ENCODE measurements at regions not wholly inside any gene's neighbourhood (a gene's known extent, or its start where the extent isn't known, plus 50 kb on each side); places are given as distances from the start of the nearest gene placed in this dataset.
"Not testable (repeated sequence)": the region's sequence is repeated elsewhere in the genome, so short reads cannot be mapped to it uniquely, and the experiment has no call there.

DNA sequence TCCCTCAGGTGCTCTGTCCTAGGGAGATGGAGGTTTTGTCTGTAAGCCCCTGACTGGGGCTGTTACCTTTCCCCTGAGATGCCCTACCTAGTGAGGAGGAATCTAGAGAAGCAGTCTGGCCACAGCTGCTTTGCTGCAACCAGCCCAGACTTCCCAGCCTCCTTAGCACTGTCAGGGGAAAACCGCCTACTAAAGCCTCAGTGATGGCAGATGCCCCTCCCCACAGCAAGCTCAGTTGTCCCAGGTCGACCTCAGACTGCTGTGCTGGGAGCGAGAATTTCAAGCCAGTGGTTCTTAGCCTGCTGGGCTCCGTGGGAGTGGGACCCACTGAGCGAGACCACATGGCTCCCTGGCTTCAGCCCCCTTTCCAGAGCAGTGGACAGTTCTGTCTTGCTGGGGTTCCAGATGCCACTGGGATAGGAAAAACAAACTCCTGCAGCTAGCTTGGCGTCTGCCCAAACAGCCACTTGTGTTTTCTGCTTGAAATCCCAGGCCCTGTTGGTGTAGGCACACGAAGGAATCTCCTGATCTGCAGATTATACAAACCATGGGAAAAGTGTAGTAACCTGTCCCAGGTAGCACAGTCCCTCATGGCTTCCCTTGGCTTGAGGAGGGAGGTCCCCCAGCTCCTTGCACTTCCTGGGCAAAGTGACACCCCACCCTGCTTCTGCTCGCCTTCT is 146.4 kb upstream of the PROKR2 start:
- Histone ChIP-seq H3K4me1 (ENCODE audit: control insufficient read depth, insufficient read depth, low read length) (no peaks in the 10 kb centered on the region), H3K9me3 (ENCODE audit: control insufficient read depth, insufficient read depth, low read depth, low read length) (no peaks in the 10 kb centered on the region), H3K4me3 (ENCODE audit: low read depth in 2 of 2, low read length in 2 of 2) (no peak overlapping the region), H3K27me3 (ENCODE audit: control insufficient read depth, insufficient read depth, low read length) (peaks cover 6% of the 10 kb centered on the region), H3K27ac (ENCODE audit: low read length) (no peak overlapping the region), H3K36me3 (ENCODE audit: control insufficient read depth, insufficient read depth, low read length) (no peaks in the 10 kb centered on the region; the same call in 1 of the 2 replicates)
- TF ChIP-seq SIN3A (IDR thresholded peaks at IDR 0.05; ENCODE audit: borderline replicate concordance, insufficient read depth, low read depth, low read length) = no peak
- TF ChIP-seq, protein P1, sequence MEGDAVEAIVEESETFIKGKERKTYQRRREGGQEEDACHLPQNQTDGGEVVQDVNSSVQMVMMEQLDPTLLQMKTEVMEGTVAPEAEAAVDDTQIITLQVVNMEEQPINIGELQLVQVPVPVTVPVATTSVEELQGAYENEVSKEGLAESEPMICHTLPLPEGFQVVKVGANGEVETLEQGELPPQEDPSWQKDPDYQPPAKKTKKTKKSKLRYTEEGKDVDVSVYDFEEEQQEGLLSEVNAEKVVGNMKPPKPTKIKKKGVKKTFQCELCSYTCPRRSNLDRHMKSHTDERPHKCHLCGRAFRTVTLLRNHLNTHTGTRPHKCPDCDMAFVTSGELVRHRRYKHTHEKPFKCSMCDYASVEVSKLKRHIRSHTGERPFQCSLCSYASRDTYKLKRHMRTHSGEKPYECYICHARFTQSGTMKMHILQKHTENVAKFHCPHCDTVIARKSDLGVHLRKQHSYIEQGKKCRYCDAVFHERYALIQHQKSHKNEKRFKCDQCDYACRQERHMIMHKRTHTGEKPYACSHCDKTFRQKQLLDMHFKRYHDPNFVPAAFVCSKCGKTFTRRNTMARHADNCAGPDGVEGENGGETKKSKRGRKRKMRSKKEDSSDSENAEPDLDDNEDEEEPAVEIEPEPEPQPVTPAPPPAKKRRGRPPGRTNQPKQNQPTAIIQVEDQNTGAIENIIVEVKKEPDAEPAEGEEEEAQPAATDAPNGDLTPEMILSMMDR (IDR thresholded peaks at IDR 0.05) = no peak
- no peak for TF ChIP-seq POLR2AphosphoS5 (IDR thresholded peaks at IDR 0.05; ENCODE audit: low read depth, low read length)
- TF ChIP-seq, protein P2, sequence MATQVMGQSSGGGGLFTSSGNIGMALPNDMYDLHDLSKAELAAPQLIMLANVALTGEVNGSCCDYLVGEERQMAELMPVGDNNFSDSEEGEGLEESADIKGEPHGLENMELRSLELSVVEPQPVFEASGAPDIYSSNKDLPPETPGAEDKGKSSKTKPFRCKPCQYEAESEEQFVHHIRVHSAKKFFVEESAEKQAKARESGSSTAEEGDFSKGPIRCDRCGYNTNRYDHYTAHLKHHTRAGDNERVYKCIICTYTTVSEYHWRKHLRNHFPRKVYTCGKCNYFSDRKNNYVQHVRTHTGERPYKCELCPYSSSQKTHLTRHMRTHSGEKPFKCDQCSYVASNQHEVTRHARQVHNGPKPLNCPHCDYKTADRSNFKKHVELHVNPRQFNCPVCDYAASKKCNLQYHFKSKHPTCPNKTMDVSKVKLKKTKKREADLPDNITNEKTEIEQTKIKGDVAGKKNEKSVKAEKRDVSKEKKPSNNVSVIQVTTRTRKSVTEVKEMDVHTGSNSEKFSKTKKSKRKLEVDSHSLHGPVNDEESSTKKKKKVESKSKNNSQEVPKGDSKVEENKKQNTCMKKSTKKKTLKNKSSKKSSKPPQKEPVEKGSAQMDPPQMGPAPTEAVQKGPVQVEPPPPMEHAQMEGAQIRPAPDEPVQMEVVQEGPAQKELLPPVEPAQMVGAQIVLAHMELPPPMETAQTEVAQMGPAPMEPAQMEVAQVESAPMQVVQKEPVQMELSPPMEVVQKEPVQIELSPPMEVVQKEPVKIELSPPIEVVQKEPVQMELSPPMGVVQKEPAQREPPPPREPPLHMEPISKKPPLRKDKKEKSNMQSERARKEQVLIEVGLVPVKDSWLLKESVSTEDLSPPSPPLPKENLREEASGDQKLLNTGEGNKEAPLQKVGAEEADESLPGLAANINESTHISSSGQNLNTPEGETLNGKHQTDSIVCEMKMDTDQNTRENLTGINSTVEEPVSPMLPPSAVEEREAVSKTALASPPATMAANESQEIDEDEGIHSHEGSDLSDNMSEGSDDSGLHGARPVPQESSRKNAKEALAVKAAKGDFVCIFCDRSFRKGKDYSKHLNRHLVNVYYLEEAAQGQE (IDR thresholded peaks at IDR 0.05; ENCODE audit: insufficient read depth in 1 of 2, low read depth in 2 of 2, low read length in 1 of 2) = no peak
- no peak for TF ChIP-seq TCF7L2 (IDR thresholded peaks at IDR 0.05; ENCODE audit: low read depth, low read length)
- DNase-seq (ENCODE audit: low read depth, low spot score) = no peak
- in situ Hi-C loops (cut with HindIII; ENCODE audit: low pct_unique_long_range_greater_than_20kb, low sequenced_read_pairs) (no loop called here), intact Hi-C loops (cut with micrococcal nuclease; ENCODE audit: unreplicated experiment) (no loop called here)
- no peak for ATAC-seq
- ChIA-PET CTCF (interaction anchor here (0.6 kb wide), 1 partner anchor 65 kb away, joined by 4 read pairs; no protein-coding TSS in a partner anchor), POLR2A (no interaction called here)
- no TSS peak for BruUV-seq (replicated peaks)

DNA sequence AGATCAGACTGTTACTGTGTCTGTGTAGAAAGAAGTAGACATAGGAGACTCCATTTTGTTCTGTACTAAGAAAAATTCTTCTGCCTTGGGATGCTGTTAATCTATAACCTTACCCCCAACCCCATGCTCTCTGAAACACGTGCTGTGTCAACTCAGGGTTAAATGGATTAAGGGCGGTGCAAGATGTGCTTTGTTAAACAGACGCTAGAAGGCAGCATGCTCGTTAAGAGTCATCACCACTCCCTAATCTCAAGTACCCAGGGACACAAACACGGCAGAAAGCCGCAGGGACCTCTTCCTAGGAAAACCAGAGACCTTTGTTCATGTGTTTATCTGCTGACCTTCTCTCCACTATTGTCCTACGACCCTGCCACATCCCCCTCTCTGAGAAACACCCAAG is 137.0 kb upstream of the PROKR2 start:
- DNase-seq (ENCODE audit: low read depth, low spot score); H3K36me3 ChIP-seq (ENCODE audit: control insufficient read depth, insufficient read depth, low read length); ATAC-seq; H3K4me3 ChIP-seq (ENCODE audit: low read depth in 2 of 2, low read length in 2 of 2); H3K9me3 ChIP-seq (ENCODE audit: control insufficient read depth, insufficient read depth, low read depth, low read length); CTCF ChIA-PET; in situ Hi-C loops (cut with HindIII; ENCODE audit: low pct_unique_long_range_greater_than_20kb, low sequenced_read_pairs); H3K4me1 ChIP-seq (ENCODE audit: control insufficient read depth, insufficient read depth, low read length); BruUV-seq (replicated peaks); POLR2A ChIA-PET; intact Hi-C loops (cut with micrococcal nuclease; ENCODE audit: unreplicated experiment); H3K27me3 ChIP-seq (ENCODE audit: control insufficient read depth, insufficient read depth, low read length); H3K27ac ChIP-seq (ENCODE audit: low read length): not testable (repeated sequence)

DNA sequence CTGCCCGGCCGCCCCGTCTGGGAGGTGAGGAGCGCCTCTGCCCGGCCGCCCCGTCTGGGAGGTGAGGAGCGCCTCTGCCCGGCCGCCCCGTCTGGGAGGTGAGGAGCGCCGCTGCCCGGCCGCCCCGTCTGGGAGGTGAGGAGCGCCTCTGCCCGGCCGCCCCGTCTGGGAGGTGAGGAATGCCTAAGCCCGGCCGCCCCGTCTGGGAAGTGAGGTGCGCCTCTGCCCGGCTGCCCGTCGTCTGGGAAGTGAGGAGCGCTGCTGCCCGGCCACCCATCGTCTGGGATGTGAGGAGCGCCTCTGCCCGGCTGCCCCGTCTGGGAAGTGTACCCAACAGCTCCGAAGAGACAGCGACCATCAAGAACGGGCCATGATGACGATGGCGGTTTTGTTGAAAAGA is 136.6 kb upstream of the PROKR2 start:
- intact Hi-C loops (cut with micrococcal nuclease; ENCODE audit: unreplicated experiment); H3K27ac ChIP-seq (ENCODE audit: low read length); H3K36me3 ChIP-seq (ENCODE audit: control insufficient read depth, insufficient read depth, low read length); H3K27me3 ChIP-seq (ENCODE audit: control insufficient read depth, insufficient read depth, low read length); H3K4me1 ChIP-seq (ENCODE audit: control insufficient read depth, insufficient read depth, low read length); BruUV-seq (replicated peaks); in situ Hi-C loops (cut with HindIII; ENCODE audit: low pct_unique_long_range_greater_than_20kb, low sequenced_read_pairs); DNase-seq (ENCODE audit: low read depth, low spot score); ATAC-seq; POLR2A ChIA-PET; H3K4me3 ChIP-seq (ENCODE audit: low read depth in 2 of 2, low read length in 2 of 2); CTCF ChIA-PET; H3K9me3 ChIP-seq (ENCODE audit: control insufficient read depth, insufficient read depth, low read depth, low read length): not testable (repeated sequence)

DNA sequence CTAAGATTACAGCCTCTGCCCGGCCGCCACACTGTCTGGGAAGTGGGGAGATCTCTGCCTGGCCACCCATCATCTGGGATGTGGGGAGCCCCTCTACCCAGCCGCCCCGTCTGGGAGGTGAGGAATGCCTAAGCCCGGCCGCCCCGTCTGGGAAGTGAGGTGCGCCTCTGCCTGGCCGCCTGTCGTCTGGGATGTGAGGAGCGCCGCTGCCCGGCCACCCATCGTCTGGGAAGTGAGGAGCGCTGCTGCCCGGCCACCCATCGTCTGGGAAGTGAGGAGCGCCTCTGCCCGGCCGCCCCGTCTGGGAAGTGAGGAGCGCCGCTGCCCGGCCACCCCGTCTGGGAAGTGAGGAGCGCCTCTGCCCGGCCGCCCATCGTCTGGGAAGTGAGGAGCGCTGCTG is 135.9 kb upstream of the PROKR2 start:
- H3K4me3 ChIP-seq (ENCODE audit: low read depth in 2 of 2, low read length in 2 of 2); BruUV-seq (replicated peaks); DNase-seq (ENCODE audit: low read depth, low spot score); H3K27ac ChIP-seq (ENCODE audit: low read length); intact Hi-C loops (cut with micrococcal nuclease; ENCODE audit: unreplicated experiment); H3K36me3 ChIP-seq (ENCODE audit: control insufficient read depth, insufficient read depth, low read length); in situ Hi-C loops (cut with HindIII; ENCODE audit: low pct_unique_long_range_greater_than_20kb, low sequenced_read_pairs); H3K27me3 ChIP-seq (ENCODE audit: control insufficient read depth, insufficient read depth, low read length); H3K4me1 ChIP-seq (ENCODE audit: control insufficient read depth, insufficient read depth, low read length); CTCF ChIA-PET; H3K9me3 ChIP-seq (ENCODE audit: control insufficient read depth, insufficient read depth, low read depth, low read length); POLR2A ChIA-PET; ATAC-seq: not testable (repeated sequence)

DNA sequence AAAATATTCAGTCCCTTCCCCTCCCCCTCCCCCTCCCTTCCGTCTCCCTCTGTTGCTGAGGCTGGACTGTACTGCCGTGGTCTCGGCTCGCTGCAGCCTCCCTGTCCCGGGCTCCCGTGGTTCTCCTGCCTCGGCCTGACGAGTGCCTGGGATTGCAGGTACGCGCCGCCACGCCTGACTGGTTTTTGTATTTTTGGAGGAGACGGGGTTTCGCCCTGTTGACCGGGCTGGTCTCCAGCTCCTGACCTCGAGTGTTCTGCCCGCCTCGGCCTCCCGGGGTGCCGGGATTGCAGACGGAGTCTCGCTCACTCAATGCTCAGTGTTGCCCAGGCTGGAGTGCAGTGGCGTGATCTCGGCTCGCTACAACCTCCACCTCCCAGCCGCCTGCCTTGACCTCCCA is 135.5 kb upstream of the PROKR2 start:
- DNase-seq (ENCODE audit: low read depth, low spot score); intact Hi-C loops (cut with micrococcal nuclease; ENCODE audit: unreplicated experiment); ATAC-seq; H3K9me3 ChIP-seq (ENCODE audit: control insufficient read depth, insufficient read depth, low read depth, low read length); in situ Hi-C loops (cut with HindIII; ENCODE audit: low pct_unique_long_range_greater_than_20kb, low sequenced_read_pairs); BruUV-seq (replicated peaks); H3K36me3 ChIP-seq (ENCODE audit: control insufficient read depth, insufficient read depth, low read length); H3K27me3 ChIP-seq (ENCODE audit: control insufficient read depth, insufficient read depth, low read length); POLR2A ChIA-PET; H3K4me3 ChIP-seq (ENCODE audit: low read depth in 2 of 2, low read length in 2 of 2); H3K27ac ChIP-seq (ENCODE audit: low read length); H3K4me1 ChIP-seq (ENCODE audit: control insufficient read depth, insufficient read depth, low read length): not testable (repeated sequence)
- CTCF ChIA-PET = interaction anchor here (0.7 kb wide), 1 partner anchor 22 kb away, joined by 3 read pairs; no protein-coding TSS in a partner anchor
